HUES64 (cell line): ENCODE measurements at regions not wholly inside any gene's neighbourhood (a gene's known extent, or its start where the extent isn't known, plus 50 kb on each side); places are given as distances from the start of the nearest gene placed in this dataset.

Source experiments
- H3K27ac ChIP-seq: 2 replicates; pipeline ENCODE4 v1.7.0; 2013; ENCODE audit warnings: low read depth, low read length, inconsistent platforms
- H3K27me3 ChIP-seq: 2 replicates; pipeline ENCODE4 v1.6.1; 2013; ENCODE audit warnings: mild to moderate bottlenecking, low read length; ENCODE audit not compliant: insufficient read depth
- H3K36me3 ChIP-seq: 2 replicates; pipeline ENCODE4 v1.6.1; 2013; ENCODE audit warnings: mild to moderate bottlenecking, low read length; ENCODE audit not compliant: insufficient read depth
- H3K4me1 ChIP-seq: 2 replicates; pipeline ENCODE4 v1.6.1; 2013; ENCODE audit warnings: mild to moderate bottlenecking, low read length, moderate library complexity; ENCODE audit not compliant: insufficient read depth
- H3K4me3 ChIP-seq: 2 replicates; pipeline ENCODE4 v1.5.1; 2013; ENCODE audit warnings: mild to moderate bottlenecking, low read length, moderate library complexity
- H3K9ac ChIP-seq: 2 replicates; pipeline ENCODE4 v1.6.1; 2013; ENCODE audit warnings: mild to moderate bottlenecking, low read depth, low read length
- H3K9me3 ChIP-seq: 2 replicates; pipeline ENCODE4 v1.6.1; 2013; ENCODE audit warnings: low read depth, low read length; ENCODE audit not compliant: insufficient read depth
- WGBS: fragments of 150-250, 120-280 bp; methylation state at CpG from one replicate; pipeline ENCODE4 v1.1.7; 2013; ENCODE audit warnings: missing lambda C conversion rate; 5-methylcytosine and 5-hydroxymethylcytosine counted together

GRCh38 chr10:4070184-4070583, 285.2 kb upstream of the KLF6 start:
- no peaks in the 10 kb centered on the region for H3K36me3 ChIP-seq
- no peaks in the 10 kb centered on the region for H3K27me3 ChIP-seq
- no CpG with 5 or more reads among the region's 1 CpG for WGBS
- no peak overlapping the region for H3K4me3 ChIP-seq
- H3K9me3 ChIP-seq, result no peaks in the 10 kb centered on the region
- H3K9ac ChIP-seq, result no peak overlapping the region
- no peaks in the 10 kb centered on the region for H3K4me1 ChIP-seq
- H3K27ac ChIP-seq, result no peak overlapping the region

- Histone ChIP-seq H3K4me1 (no peaks in the 10 kb centered on the region), H3K36me3 (no peaks in the 10 kb centered on the region), H3K27ac (no peak overlapping the region), H3K9ac (no peak overlapping the region), H3K27me3 (no peaks in the 10 kb centered on the region), H3K9me3 (no peaks in the 10 kb centered on the region), H3K4me3 (no peak overlapping the region)
- 93% methylated on average over 3 of the region's 3 CpGs for WGBS
These were observed 284.5 kb upstream of the KLF6 start for GRCh38 chr10:4069491-4069890.

GRCh38 chr10:4068629-4069028, 283.6 kb upstream of the KLF6 start:
- no peak overlapping the region for H3K9ac ChIP-seq

GRCh38 chr10:4067931-4068561, 283.0 kb upstream of the KLF6 start:
- no peak overlapping the region for H3K9ac ChIP-seq

More at GRCh38 chr10:4068629-4069028, 283.6 kb upstream of the KLF6 start:
- WGBS, result 92% methylated on average over 3 of the region's 3 CpGs
- Histone ChIP-seq H3K27ac (no peak overlapping the region), H3K27me3 (no peaks in the 10 kb centered on the region), H3K4me1 (no peaks in the 10 kb centered on the region), H3K36me3 (no peaks in the 10 kb centered on the region), H3K9me3 (no peaks in the 10 kb centered on the region), H3K4me3 (no peak overlapping the region)

GRCh38 chr10:4067531-4067930, 282.5 kb upstream of the KLF6 start:
- H3K9ac ChIP-seq, result no peak overlapping the region
- no peaks in the 10 kb centered on the region for H3K4me1 ChIP-seq
- H3K36me3 ChIP-seq, result no peaks in the 10 kb centered on the region
- H3K9me3 ChIP-seq, result no peaks in the 10 kb centered on the region
- H3K4me3 ChIP-seq, result no peak overlapping the region
- H3K27me3 ChIP-seq, result no peaks in the 10 kb centered on the region
- 91% methylated on average over 5 of the region's 5 CpGs for WGBS
- no peak overlapping the region for H3K27ac ChIP-seq

More at GRCh38 chr10:4067931-4068561, 283.0 kb upstream of the KLF6 start:
- H3K27me3 ChIP-seq, result no peaks in the 10 kb centered on the region
- WGBS, result 87% methylated on average over 5 of the region's 6 CpGs
- H3K4me1 ChIP-seq, result no peaks in the 10 kb centered on the region
- no peaks in the 10 kb centered on the region for H3K9me3 ChIP-seq
- no peak overlapping the region for H3K27ac ChIP-seq
- H3K36me3 ChIP-seq, result no peaks in the 10 kb centered on the region
- no peak overlapping the region for H3K4me3 ChIP-seq

GRCh38 chr10:4066581-4067390, 281.8 kb upstream of the KLF6 start:
- H3K9ac ChIP-seq, result no peak overlapping the region
- no peaks in the 10 kb centered on the region for H3K27me3 ChIP-seq
- no peak overlapping the region for H3K4me3 ChIP-seq
- 95% methylated on average over 3 of the region's 4 CpGs for WGBS
- H3K4me1 ChIP-seq, result no peaks in the 10 kb centered on the region
- no peak overlapping the region for H3K27ac ChIP-seq
- H3K9me3 ChIP-seq, result no peaks in the 10 kb centered on the region
- no peaks in the 10 kb centered on the region for H3K36me3 ChIP-seq

GRCh38 chr10:4064489-4064888, 279.5 kb upstream of the KLF6 start:
- WGBS, result 91% methylated on average over 6 of the region's 6 CpGs
- Histone ChIP-seq H3K4me1 (no peaks in the 10 kb centered on the region), H3K9ac (no peak overlapping the region), H3K27me3 (no peaks in the 10 kb centered on the region), H3K36me3 (no peaks in the 10 kb centered on the region), H3K9me3 (no peaks in the 10 kb centered on the region), H3K4me3 (no peak overlapping the region), H3K27ac (no peak overlapping the region)

GRCh38 chr10:4063717-4064116, 278.7 kb upstream of the KLF6 start:
- Histone ChIP-seq H3K4me3 (no peak overlapping the region), H3K36me3 (no peaks in the 10 kb centered on the region), H3K9ac (no peak overlapping the region), H3K9me3 (no peaks in the 10 kb centered on the region), H3K27ac (no peak overlapping the region), H3K27me3 (no peaks in the 10 kb centered on the region), H3K4me1 (no peaks in the 10 kb centered on the region)
- WGBS, result 93% methylated on average over 3 of the region's 3 CpGs

GRCh38 chr10:4062751-4063150, 277.7 kb upstream of the KLF6 start:
- WGBS, result 92% methylated on average over 5 of the region's 6 CpGs
- no peaks in the 10 kb centered on the region for H3K4me1 ChIP-seq
- H3K27me3 ChIP-seq, result no peaks in the 10 kb centered on the region

GRCh38 chr10:4062072-4062471, 277.1 kb upstream of the KLF6 start:
- Histone ChIP-seq H3K27ac (no peak overlapping the region), H3K9ac (no peak overlapping the region), H3K4me1 (no peaks in the 10 kb centered on the region), H3K36me3 (no peaks in the 10 kb centered on the region), H3K27me3 (no peaks in the 10 kb centered on the region), H3K4me3 (no peak overlapping the region), H3K9me3 (no peaks in the 10 kb centered on the region)
- 96% methylated on average over 2 of the region's 2 CpGs for WGBS

More at GRCh38 chr10:4062751-4063150, 277.7 kb upstream of the KLF6 start:
- H3K36me3 ChIP-seq, result no peaks in the 10 kb centered on the region
- H3K9ac ChIP-seq, result no peak overlapping the region
- H3K9me3 ChIP-seq, result no peaks in the 10 kb centered on the region
- H3K27ac ChIP-seq, result no peak overlapping the region
- H3K4me3 ChIP-seq, result no peak overlapping the region

- 93% methylated on average over 7 of the region's 7 CpGs for WGBS
These were observed 276.5 kb upstream of the KLF6 start for GRCh38 chr10:4061441-4061951.

More at GRCh38 chr10:4061441-4061951, 276.5 kb upstream of the KLF6 start:
- Histone ChIP-seq H3K27ac (no peak overlapping the region), H3K36me3 (no peaks in the 10 kb centered on the region), H3K27me3 (no peaks in the 10 kb centered on the region), H3K9me3 (no peaks in the 10 kb centered on the region), H3K4me3 (no peak overlapping the region), H3K4me1 (no peaks in the 10 kb centered on the region), H3K9ac (no peak overlapping the region)
